Activated CD4-positive, CD25-positive, alpha-beta regulatory T cell treated with anti-CD3 and anti-CD28 coated beads, Interleukin-2, amount 50 U/mL, for 16 hours (primary cell): ENCODE measurements at regions not wholly inside any gene's neighbourhood (a gene's known extent, or its start where the extent isn't known, plus 50 kb on each side); places are given as distances from the start of the nearest gene placed in this dataset.

Experiments used
- DNase-seq: peaks from one replicate; pipeline ENCODE4 v3.0.0-alpha.2; 2020; ENCODE audit warnings: low read depth, low spot score

- DNase-seq = no peak
Observed at GRCh38 chr4:13250263-13250662, 233.9 kb downstream of the RAB28 start.

GRCh38 chr4:13248621-13249298 is 235.4 kb downstream of the RAB28 start:
- DNase-seq = no peak

- DNase-seq = no peak
Observed at GRCh38 chr4:13246107-13246506, 238.0 kb downstream of the RAB28 start.

- no peak for DNase-seq
Observed at GRCh38 chr4:13244444-13244843, 239.7 kb downstream of the RAB28 start.

GRCh38 chr4:13243152-13243551 is 241.0 kb downstream of the RAB28 start:
- DNase-seq = no peak

- DNase-seq = no peak
Observed at GRCh38 chr4:13240066-13240465, 244.1 kb downstream of the RAB28 start.

GRCh38 chr4:13238936-13239335 is 245.2 kb downstream of the RAB28 start:
- DNase-seq = no peak

- no peak for DNase-seq
Observed at GRCh38 chr4:13236485-13236884, 247.7 kb downstream of the RAB28 start.

- no peak for DNase-seq
Observed at GRCh38 chr4:13233755-13234154, 250.4 kb downstream of the RAB28 start.

GRCh38 chr4:13219971-13220370 is 264.2 kb downstream of the RAB28 start:
- no peak for DNase-seq

- no peak for DNase-seq
Observed at GRCh38 chr4:13218326-13218958, 265.7 kb downstream of the RAB28 start.

- no peak for DNase-seq
Observed at GRCh38 chr4:13215560-13215959, 268.6 kb downstream of the RAB28 start.

- DNase-seq = no peak
Observed at GRCh38 chr4:13212936-13213335, 271.2 kb downstream of the RAB28 start.

GRCh38 chr4:13209600-13209999 is 274.5 kb downstream of the RAB28 start:
- DNase-seq = no peak

GRCh38 chr4:13208558-13209193 is 275.5 kb downstream of the RAB28 start:
- DNase-seq = no peak

GRCh38 chr4:13207226-13207625 is 276.9 kb downstream of the RAB28 start:
- no peak for DNase-seq

- DNase-seq = no peak
Observed at GRCh38 chr4:13203101-13203500, 281.0 kb downstream of the RAB28 start.

- DNase-seq = no peak
Observed at GRCh38 chr4:13202701-13203100, 281.4 kb downstream of the RAB28 start.

GRCh38 chr4:13201241-13201640 is 282.9 kb downstream of the RAB28 start:
- no peak for DNase-seq

GRCh38 chr4:13196721-13197120 is 287.4 kb downstream of the RAB28 start:
- DNase-seq = no peak

GRCh38 chr4:13193662-13194061 is 290.5 kb downstream of the RAB28 start:
- DNase-seq = no peak

- no peak for DNase-seq
Observed at GRCh38 chr4:13190093-13190721, 293.9 kb downstream of the RAB28 start.

GRCh38 chr4:13184199-13184598 is 299.9 kb downstream of the RAB28 start:
- no peak for DNase-seq
